GM23338 (cell line): ENCODE measurements at regions not wholly inside any gene's neighbourhood (a gene's known extent, or its start where the extent isn't known, plus 50 kb on each side); places are given as distances from the start of the nearest gene placed in this dataset.

Source experiments
- ATAC-seq: fragments of 200-7000 bp; cut with Tn5 transposase; 3 replicates; pipeline ENCODE4 v1.9.1; 2020
- DNase-seq: peaks from one replicate; pipeline ENCODE4 v3.0.0-alpha.2; 2015; ENCODE audit warnings: low spot score
- H2AFZ ChIP-seq: fragments of 200-600 bp; sonication (generic); 2 replicates; pipeline ENCODE4 v1.8.0; 2016; ENCODE audit warnings: antibody characterized with exemption, mild to moderate bottlenecking, moderate library complexity
- H3F3A ChIP-seq: fragments of 200-600 bp; sonication (generic); replicated peaks from 2 replicates; pipeline ENCODE4 v1.8.0; 2017; ENCODE audit warnings: antibody characterized with exemption, mixed run types, low read depth
- H3K27ac ChIP-seq: fragments of 200-600 bp; sonication (generic); 2 replicates; pipeline ENCODE4 v1.6.1; 2016; ENCODE audit warnings: low read depth
- H3K27me3 ChIP-seq: fragments of 200-600 bp; sonication (generic); 2 replicates; pipeline ENCODE4 v1.8.0; 2016; ENCODE audit warnings: mild to moderate bottlenecking, mixed run types, moderate library complexity; ENCODE audit not compliant: insufficient read depth
- H3K36me3 ChIP-seq: fragments of 200-600 bp; sonication (generic); 2 replicates; pipeline ENCODE4 v1.8.0; 2016; ENCODE audit warnings: mild to moderate bottlenecking; ENCODE audit not compliant: insufficient read depth
- H3K4me1 ChIP-seq: fragments of 200-600 bp; sonication (generic); 2 replicates; pipeline ENCODE4 v1.8.0; 2016; ENCODE audit warnings: mild to moderate bottlenecking, moderate library complexity; ENCODE audit not compliant: insufficient read depth
- H3K4me2 ChIP-seq: fragments of 200-600 bp; sonication (generic); 2 replicates; pipeline ENCODE4 v1.7.1; 2017; ENCODE audit warnings: mixed run types
- H3K4me3 ChIP-seq: fragments of 200-600 bp; sonication (generic); 2 replicates; pipeline ENCODE4 v1.6.1; 2016; ENCODE audit warnings: mixed run types
- H3K79me2 ChIP-seq: fragments of 200-600 bp; sonication (generic); replicated peaks from 2 replicates; pipeline ENCODE4 v1.8.0; 2017; ENCODE audit warnings: mild to moderate bottlenecking; ENCODE audit not compliant: insufficient read depth
- H3K9me2 ChIP-seq: fragments of 200-600 bp; sonication (generic); 2 replicates; pipeline ENCODE4 v1.8.0; 2017; ENCODE audit not compliant: insufficient read depth
- H4K20me1 ChIP-seq: fragments of 200-600 bp; sonication (generic); replicated peaks from 2 replicates; pipeline ENCODE4 v1.8.0; 2017; ENCODE audit warnings: mild to moderate bottlenecking; ENCODE audit not compliant: insufficient read depth
- H3K27ac Mint-ChIP-seq: 2 replicates; pipeline ENCODE4 v1.8.0; 2020; ENCODE audit warnings: inconsistent platforms, mild to moderate bottlenecking, moderate library complexity, mixed read lengths
- H3K27me3 Mint-ChIP-seq: 3 replicates; pipeline ENCODE4 v1.8.0; 2022; ENCODE audit warnings: low read depth, mild to moderate bottlenecking, moderate library complexity, mixed read lengths, inconsistent platforms; ENCODE audit not compliant: insufficient read depth, poor library complexity
- H3K36me3 Mint-ChIP-seq: 3 replicates; pipeline ENCODE4 v1.8.0; 2021; ENCODE audit warnings: low read depth, mild to moderate bottlenecking, inconsistent platforms, moderate library complexity, mixed read lengths
- H3K4me1 Mint-ChIP-seq: 3 replicates; pipeline ENCODE4 v1.8.0; 2020; ENCODE audit warnings: mild to moderate bottlenecking, inconsistent platforms, mixed read lengths
- H3K4me3 Mint-ChIP-seq: 3 replicates; pipeline ENCODE4 v1.8.0; 2021; ENCODE audit warnings: moderate library complexity, mild to moderate bottlenecking, inconsistent platforms, mixed read lengths
- H3K9me3 Mint-ChIP-seq: 3 replicates; pipeline ENCODE4 v1.8.0; 2020; ENCODE audit warnings: moderate library complexity, mild to moderate bottlenecking, inconsistent platforms, mixed read lengths
- STAT1 ChIP-seq: IDR thresholded peaks from one replicate; pipeline ENCODE4 v1.6.1; 2016; ENCODE audit warnings: antibody characterized with exemption; ENCODE audit not compliant: unreplicated experiment
- ZNF462 ChIP-seq: fragments of 250-450 bp; sonication (Bioruptor Pico); IDR thresholded peaks from 2 replicates; pipeline ENCODE4 v1.5.0; 2020; ENCODE audit warnings: mild to moderate bottlenecking, moderate library complexity
- TF ChIP-seq, protein P1 (sequence below), 2 experiments: fragments of 200-600 bp in 1 of 2; sonication (generic) in 1 of 2; conservative IDR thresholded peaks; 2 replicates each; pipeline versions ENCODE4 v1.5.1 to v1.6.1; 2016 to 2017; ENCODE audit warnings: antibody characterized with exemption in 2 of 2, low read depth in 2 of 2, mild to moderate bottlenecking in 2 of 2, moderate library complexity in 1 of 2

GRCh38 chr7:25424113-25424512 is 195.8 kb upstream of the NPVF start (continued):
- TF ChIP-seq ZNF462 (CRISPR knock-in tag) = no peak
- TF ChIP-seq, protein P1, sequence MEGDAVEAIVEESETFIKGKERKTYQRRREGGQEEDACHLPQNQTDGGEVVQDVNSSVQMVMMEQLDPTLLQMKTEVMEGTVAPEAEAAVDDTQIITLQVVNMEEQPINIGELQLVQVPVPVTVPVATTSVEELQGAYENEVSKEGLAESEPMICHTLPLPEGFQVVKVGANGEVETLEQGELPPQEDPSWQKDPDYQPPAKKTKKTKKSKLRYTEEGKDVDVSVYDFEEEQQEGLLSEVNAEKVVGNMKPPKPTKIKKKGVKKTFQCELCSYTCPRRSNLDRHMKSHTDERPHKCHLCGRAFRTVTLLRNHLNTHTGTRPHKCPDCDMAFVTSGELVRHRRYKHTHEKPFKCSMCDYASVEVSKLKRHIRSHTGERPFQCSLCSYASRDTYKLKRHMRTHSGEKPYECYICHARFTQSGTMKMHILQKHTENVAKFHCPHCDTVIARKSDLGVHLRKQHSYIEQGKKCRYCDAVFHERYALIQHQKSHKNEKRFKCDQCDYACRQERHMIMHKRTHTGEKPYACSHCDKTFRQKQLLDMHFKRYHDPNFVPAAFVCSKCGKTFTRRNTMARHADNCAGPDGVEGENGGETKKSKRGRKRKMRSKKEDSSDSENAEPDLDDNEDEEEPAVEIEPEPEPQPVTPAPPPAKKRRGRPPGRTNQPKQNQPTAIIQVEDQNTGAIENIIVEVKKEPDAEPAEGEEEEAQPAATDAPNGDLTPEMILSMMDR (conservative IDR thresholded peaks at IDR 0.05; ENCODE audit: low read depth in 2 of 2) = no peak

DNA sequence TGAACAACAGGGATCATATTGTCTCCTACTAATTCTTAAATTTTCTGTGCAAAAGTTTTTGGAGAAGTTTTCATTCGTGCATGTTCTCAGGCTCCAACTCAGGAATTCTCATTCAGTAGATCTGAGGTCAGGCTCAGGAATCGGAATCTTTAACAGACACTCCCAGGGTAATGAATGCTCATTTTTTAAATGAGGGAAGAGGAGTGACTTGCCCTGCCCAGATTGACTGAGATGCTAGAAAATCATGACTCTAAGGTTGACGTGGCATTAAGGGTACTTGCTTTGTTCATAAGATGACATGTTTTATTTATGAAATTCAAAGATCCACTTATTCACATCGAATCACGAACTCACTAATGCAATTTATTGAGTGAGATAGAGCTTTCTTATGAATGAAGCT is 196.6 kb upstream of the NPVF start:
- Histone ChIP-seq H3K36me3 (no peaks in the 10 kb centered on the region), H3K4me2 (no peak overlapping the region), H2AFZ (0 out of 2 replicates have a peak overlapping the region, but pooled peaks have one; percentile 17), H3K79me2 (no peaks in the 10 kb centered on the region), H4K20me1 (no peaks in the 10 kb centered on the region), H3K27me3 (no peaks in the 10 kb centered on the region), H3K9me2 (no peaks in the 10 kb centered on the region), H3K4me3 (no peak overlapping the region), H3K27ac (no peak overlapping the region), H3F3A (no peaks in the 10 kb centered on the region), H3K4me1 (peaks cover 36% of the 10 kb centered on the region)
- no peaks in the 10 kb centered on the region for H3K36me3 Mint-ChIP-seq
- H3K4me3 Mint-ChIP-seq = no peak overlapping the region
- H3K27ac Mint-ChIP-seq = no peak overlapping the region
- peaks cover 36% of the 10 kb centered on the region for H3K4me1 Mint-ChIP-seq
- ATAC-seq (no peak), DNase-seq (no peak)
- H3K9me3 Mint-ChIP-seq = no peaks in the 10 kb centered on the region
- no peaks in the 10 kb centered on the region for H3K27me3 Mint-ChIP-seq
- TF ChIP-seq ZNF462 (CRISPR knock-in tag) (no peak), STAT1 (no peak)
